Dendritic cell treated with granulocyte-macrophage colony-stimulating factor and Interleukin-4, amounts not matched to agents 40 ng/mL and 50 ng/mL, for 4 days (primary cell): ENCODE measurements at regions not wholly inside any gene's neighbourhood (a gene's known extent, or its start where the extent isn't known, plus 50 kb on each side); places are given as distances from the start of the nearest gene placed in this dataset.

Experiments used
- H3K27ac Mint-ChIP-seq: one replicate; pipeline ENCODE4 v1.8.0; 2022; ENCODE audit warnings: mild to moderate bottlenecking, mixed read lengths
- H3K27me3 Mint-ChIP-seq: one replicate; pipeline ENCODE4 v1.8.0; 2022; ENCODE audit warnings: mild to moderate bottlenecking, mixed read lengths
- H3K36me3 Mint-ChIP-seq: one replicate; pipeline ENCODE4 v1.8.0; 2022; ENCODE audit warnings: low read depth, mixed read lengths
- H3K4me1 Mint-ChIP-seq: one replicate; pipeline ENCODE4 v1.8.0; 2022; ENCODE audit warnings: low read depth, mixed read lengths
- H3K4me3 Mint-ChIP-seq: one replicate; pipeline ENCODE4 v1.8.0; 2022; ENCODE audit warnings: mild to moderate bottlenecking, moderate library complexity, mixed read lengths
- H3K9me3 Mint-ChIP-seq: one replicate; pipeline ENCODE4 v1.8.0; 2022; ENCODE audit warnings: mixed read lengths
- intact Hi-C: fragments of 100-400 bp; cut with micrococcal nuclease; formaldehyde crosslinking; loops from one replicate; pipeline ENCODE4 v1.15.0; 2022

DNA sequence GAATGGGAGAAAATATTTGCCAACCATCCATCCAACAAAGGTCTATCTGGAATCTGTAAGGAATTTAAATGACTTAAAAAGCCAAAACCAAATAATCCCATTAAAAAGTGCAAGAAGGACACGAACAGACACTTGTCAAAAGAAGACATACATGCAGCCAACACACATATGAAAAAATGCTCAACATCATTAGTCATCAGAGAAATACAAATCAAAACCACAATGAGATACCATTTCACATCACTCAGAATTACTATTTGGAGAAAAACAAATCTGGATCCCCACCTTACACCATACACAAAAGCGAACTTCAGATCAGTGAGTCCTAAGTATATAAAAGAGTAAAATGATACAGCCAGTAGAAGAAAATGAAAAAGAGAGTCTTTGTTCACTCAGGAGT lies 58.6 kb upstream of the MNS1 start:
- intact Hi-C loops, result no loop called here
- no peaks in the 10 kb centered on the region for H3K27me3 Mint-ChIP-seq
- no peak overlapping the region for H3K4me3 Mint-ChIP-seq
- H3K9me3 Mint-ChIP-seq, result peaks cover 17% of the 10 kb centered on the region
- no peaks in the 10 kb centered on the region for H3K36me3 Mint-ChIP-seq
- no peak overlapping the region for H3K27ac Mint-ChIP-seq
- H3K4me1 Mint-ChIP-seq, result no peaks in the 10 kb centered on the region

DNA sequence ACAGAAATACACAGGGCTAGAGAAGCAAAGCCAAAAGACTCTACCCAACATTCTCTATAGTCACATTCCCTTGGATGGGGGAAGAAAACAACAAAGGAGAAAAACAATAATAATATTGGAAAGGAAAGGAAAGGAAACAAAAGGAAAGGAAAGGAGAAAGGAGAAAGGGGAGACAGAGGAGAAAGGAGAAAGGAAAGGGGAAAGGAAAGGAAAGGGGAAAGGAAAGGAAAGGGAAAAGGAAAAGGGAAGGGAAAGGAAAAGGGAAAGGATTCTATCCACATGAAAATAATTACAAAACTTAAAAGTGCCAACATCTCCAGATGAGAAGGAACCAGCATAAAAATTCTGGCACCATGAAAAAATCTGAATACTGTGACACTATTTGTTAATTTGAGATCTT lies 54.1 kb upstream of the MNS1 start:
- H3K27me3 Mint-ChIP-seq, result no peaks in the 10 kb centered on the region
- H3K36me3 Mint-ChIP-seq, result no peaks in the 10 kb centered on the region
- H3K27ac Mint-ChIP-seq, result no peak overlapping the region
- peaks cover 54% of the 10 kb centered on the region for H3K9me3 Mint-ChIP-seq
- H3K4me3 Mint-ChIP-seq, result no peak overlapping the region
- intact Hi-C loops, result no loop called here
- no peaks in the 10 kb centered on the region for H3K4me1 Mint-ChIP-seq
